WTC11 (cell line): ENCODE measurements at regions not wholly inside any gene's neighbourhood (a gene's known extent, or its start where the extent isn't known, plus 50 kb on each side); places are given as distances from the start of the nearest gene placed in this dataset.

Experiments used
- ATAC-seq: fragments of 200-7000 bp; cut with Tn5 transposase; 2 replicates; pipeline ENCODE4 v1.10.0; 2021; ENCODE audit warnings: mild to moderate bottlenecking, moderate library complexity
- CTCF ChIA-PET: fragments of 300-600 bp; sonication (Branson Sonifier 250); formaldehyde crosslinking; loops from one replicate; lab custom pipeline; 2021; ENCODE audit warnings: antibody characterized with exemption; lab: Charles Lee
- POLR2A ChIA-PET: fragments of 350-600 bp; sonication (Branson Sonifier 250); formaldehyde crosslinking; loops from one replicate; lab custom pipeline; 2021; ENCODE audit warnings: antibody characterized with exemption; lab: Charles Lee
- DNase-seq: peaks from one replicate; pipeline ENCODE4 v3.0.0; 2021; ENCODE audit warnings: low spot score
- H3K27ac Mint-ChIP-seq: 2 replicates; pipeline ENCODE4 v1.8.0; 2021; ENCODE audit warnings: mixed read lengths
- H3K27me3 Mint-ChIP-seq: 2 replicates; pipeline ENCODE4 v1.8.0; 2021; ENCODE audit warnings: low read depth, mild to moderate bottlenecking, moderate library complexity, mixed read lengths
- H3K36me3 Mint-ChIP-seq: 2 replicates; pipeline ENCODE4 v1.8.0; 2021; ENCODE audit warnings: mixed read lengths
- H3K4me1 Mint-ChIP-seq: 2 replicates; pipeline ENCODE4 v1.8.0; 2022; ENCODE audit warnings: mixed read lengths
- H3K4me3 Mint-ChIP-seq: 2 replicates; pipeline ENCODE4 v1.8.0; 2021; ENCODE audit warnings: mild to moderate bottlenecking, moderate library complexity, mixed read lengths
- H3K9me3 Mint-ChIP-seq: 2 replicates; pipeline ENCODE4 v1.8.0; 2021; ENCODE audit warnings: mixed read lengths
- AFF4 ChIP-seq: sonication (generic); formaldehyde crosslinking; IDR thresholded peaks from 2 replicates; pipeline ENCODE4 v1.8.1; 2023; ENCODE audit warnings: mild to moderate bottlenecking, missing genetic modification reagents, borderline replicate concordance
- ATF6 ChIP-seq: sonication (generic); formaldehyde crosslinking; IDR thresholded peaks from 2 replicates; pipeline ENCODE4 v1.8.1; 2023; ENCODE audit warnings: mild to moderate bottlenecking, missing genetic modification reagents
- ETV6 ChIP-seq: sonication (generic); formaldehyde crosslinking; IDR thresholded peaks from 2 replicates; pipeline ENCODE4 v1.8.1; 2022; ENCODE audit warnings: mild to moderate bottlenecking, missing genetic modification reagents
- GABPB1 ChIP-seq: sonication (generic); formaldehyde crosslinking; IDR thresholded peaks from 2 replicates; pipeline ENCODE4 v1.8.1; 2023; ENCODE audit warnings: mild to moderate bottlenecking, missing genetic modification reagents
- IRF2 ChIP-seq: sonication (generic); formaldehyde crosslinking; IDR thresholded peaks from 2 replicates; pipeline ENCODE4 v1.8.0; 2022; ENCODE audit warnings: low read depth, missing genetic modification reagents, borderline replicate concordance
- JUN ChIP-seq: sonication (generic); formaldehyde crosslinking; IDR thresholded peaks from 2 replicates; pipeline ENCODE4 v1.8.0; 2023; ENCODE audit warnings: mild to moderate bottlenecking, missing genetic modification reagents
- NFE2L1 ChIP-seq: sonication (generic); formaldehyde crosslinking; IDR thresholded peaks from 2 replicates; pipeline ENCODE4 v1.8.1; 2023; ENCODE audit warnings: missing genetic modification reagents
- TEAD1 ChIP-seq: sonication (generic); formaldehyde crosslinking; IDR thresholded peaks from 2 replicates; pipeline ENCODE4 v1.8.0; 2022; ENCODE audit warnings: mild to moderate bottlenecking, missing genetic modification reagents
- TEAD4 ChIP-seq: sonication (generic); formaldehyde crosslinking; IDR thresholded peaks from 2 replicates; pipeline ENCODE4 v1.8.0; 2022; ENCODE audit warnings: mild to moderate bottlenecking, missing genetic modification reagents
- ZBTB43 ChIP-seq: sonication (generic); formaldehyde crosslinking; IDR thresholded peaks from 2 replicates; pipeline ENCODE4 v1.8.1; 2023; ENCODE audit warnings: mild to moderate bottlenecking, missing genetic modification reagents
- ZMAT4 ChIP-seq: fragments of 250-450 bp; sonication (Bioruptor Pico); IDR thresholded peaks from 2 replicates; pipeline ENCODE4 v1.9.0; 2021; ENCODE audit warnings: mild to moderate bottlenecking
- ZNF219 ChIP-seq: sonication (generic); formaldehyde crosslinking; IDR thresholded peaks from 2 replicates; pipeline ENCODE4 v1.8.0; 2023; ENCODE audit warnings: missing genetic modification reagents, mild to moderate bottlenecking, borderline replicate concordance
- ZNF263 ChIP-seq: sonication (generic); formaldehyde crosslinking; IDR thresholded peaks from 2 replicates; pipeline ENCODE4 v1.8.1; 2022; ENCODE audit warnings: low read depth, mild to moderate bottlenecking, moderate library complexity, missing genetic modification reagents
- ZNF317 ChIP-seq: sonication (generic); formaldehyde crosslinking; IDR thresholded peaks from 2 replicates; pipeline ENCODE4 v1.8.1; 2023; ENCODE audit warnings: low read depth, mild to moderate bottlenecking, moderate library complexity, missing genetic modification reagents, borderline replicate concordance
- ZNF396 ChIP-seq: fragments of 250-450 bp; sonication (Bioruptor Pico); IDR thresholded peaks from 2 replicates; pipeline ENCODE4 v1.8.0; 2021; ENCODE audit warnings: mild to moderate bottlenecking, moderate library complexity, borderline replicate concordance
- ZNF423 ChIP-seq: fragments of 250-450 bp; sonication (Bioruptor Pico); IDR thresholded peaks from 2 replicates; pipeline ENCODE4 v2.1.2; 2022; ENCODE audit warnings: mild to moderate bottlenecking, moderate library complexity
- ZNF425 ChIP-seq: fragments of 250-450 bp; sonication (Bioruptor Pico); conservative IDR thresholded peaks from 2 replicates; pipeline ENCODE4 v1.9.0; 2021; ENCODE audit warnings: mild to moderate bottlenecking
- ZNF512 ChIP-seq: sonication (generic); formaldehyde crosslinking; IDR thresholded peaks from 2 replicates; pipeline ENCODE4 v1.8.1; 2022; ENCODE audit warnings: missing genetic modification reagents, borderline replicate concordance
- ZSCAN18 ChIP-seq: fragments of 250-450 bp; sonication (Bioruptor Pico); IDR thresholded peaks from 2 replicates; pipeline ENCODE4 v2.1.2; 2022; ENCODE audit warnings: mild to moderate bottlenecking, moderate library complexity

- TF ChIP-seq AFF4 (CRISPR knock-in tag) (no peak), ZMAT4 (CRISPR knock-in tag) (no peak), JUN (no peak), IRF2 (CRISPR knock-in tag) (no peak)
- TF ChIP-seq, all 79 proteins: peak for 0
These were observed 58.2 kb upstream of the EED start (continued) for GRCh38 chr11:86186386-86186785.

- Mint-ChIP-seq H3K36me3 (no peaks in the 10 kb centered on the region), H3K27ac (no peak overlapping the region), H3K4me1 (no peaks in the 10 kb centered on the region), H3K27me3 (no peaks in the 10 kb centered on the region), H3K9me3 (no peaks in the 10 kb centered on the region), H3K4me3 (no peak overlapping the region)
- no peak for ATAC-seq
- CTCF ChIA-PET = no interaction called here
- POLR2A ChIA-PET = no interaction called here
- no peak for DNase-seq
- no peak for TF ChIP-seq ZNF425 (CRISPR knock-in tag)
- TF ChIP-seq GABPB1 (CRISPR knock-in tag) = no peak
- TF ChIP-seq ZBTB43 (CRISPR knock-in tag) = no peak
- no peak for TF ChIP-seq ZNF263
- TF ChIP-seq TEAD1 = no peak
- no peak for TF ChIP-seq TEAD4
These were observed 59.2 kb upstream of the EED start for GRCh38 chr11:86185381-86185750.

GRCh38 chr11:86184728-86185380 is 59.7 kb upstream of the EED start:
- Mint-ChIP-seq H3K27me3 (no peaks in the 10 kb centered on the region), H3K36me3 (no peaks in the 10 kb centered on the region), H3K9me3 (no peaks in the 10 kb centered on the region), H3K4me3 (no peak overlapping the region), H3K27ac (no peak overlapping the region), H3K4me1 (no peaks in the 10 kb centered on the region)
- POLR2A ChIA-PET = no interaction called here
- CTCF ChIA-PET = interaction anchor here (0.6 to 0.7 kb wide), 2 partner anchors 107 to 285 kb away, joined by 3 read pairs; no protein-coding TSS in a partner anchor
- DNase-seq = no peak
- no peak for ATAC-seq
- TF ChIP-seq ZNF423 (CRISPR knock-in tag) (no peak), NFE2L1 (no peak), ZNF396 (CRISPR knock-in tag) (no peak), ZNF512 (CRISPR knock-in tag) (no peak), ATF6 (CRISPR knock-in tag) (no peak), ZSCAN18 (no peak), ZNF317 (CRISPR knock-in tag) (no peak), ZNF219 (CRISPR knock-in tag) (no peak), ETV6 (no peak)
